ENCODE measurements at regions not wholly inside any gene's neighbourhood (a gene's known extent, or its start where the extent isn't known, plus 50 kb on each side); places are given as distances from the start of the nearest gene placed in this dataset.

- peak; percentile 53 for DNase-seq
These were observed 119.9 kb downstream of the ETAA1 start for GRCh38 chr2:67516899-67517530.

GRCh38 chr2:67522148-67522547 is 125.0 kb downstream of the ETAA1 start:
- DNase-seq, result no peak

GRCh38 chr2:67524213-67524612 is 127.1 kb downstream of the ETAA1 start:
- no peak for DNase-seq

- DNase-seq, result no peak
These were observed 127.6 kb downstream of the ETAA1 start for GRCh38 chr2:67524777-67525176.

- DNase-seq, result no peak
These were observed 129.2 kb downstream of the ETAA1 start for GRCh38 chr2:67526283-67526682.

GRCh38 chr2:67528320-67528719 is 131.2 kb downstream of the ETAA1 start:
- no peak for DNase-seq

GRCh38 chr2:67532387-67532786 is 135.3 kb downstream of the ETAA1 start:
- DNase-seq, result no peak

- no peak for DNase-seq
These were observed 137.6 kb downstream of the ETAA1 start for GRCh38 chr2:67534745-67535144.

GRCh38 chr2:67540962-67541361 is 143.8 kb downstream of the ETAA1 start:
- no peak for DNase-seq

GRCh38 chr2:67544286-67544685 is 147.2 kb downstream of the ETAA1 start:
- no peak for DNase-seq

- DNase-seq, result no peak
These were observed 151.4 kb downstream of the ETAA1 start for GRCh38 chr2:67548317-67549201.

GRCh38 chr2:67559156-67559555 is 162.0 kb downstream of the ETAA1 start:
- no peak for DNase-seq

GRCh38 chr2:67560771-67561456 is 163.8 kb downstream of the ETAA1 start:
- DNase-seq, result no peak

GRCh38 chr2:67561457-67561965 is 164.4 kb downstream of the ETAA1 start:
- DNase-seq, result peak; percentile 84

GRCh38 chr2:67564076-67564475 is 166.9 kb downstream of the ETAA1 start:
- no peak for DNase-seq

GRCh38 chr2:67564626-67565025 is 167.5 kb downstream of the ETAA1 start:
- DNase-seq, result no peak

- DNase-seq, result no peak
These were observed 168.1 kb downstream of the ETAA1 start for GRCh38 chr2:67565262-67565661.

GRCh38 chr2:67565761-67566160 is 168.6 kb downstream of the ETAA1 start:
- DNase-seq, result no peak

- DNase-seq, result no peak
These were observed 169.2 kb downstream of the ETAA1 start for GRCh38 chr2:67566285-67566684.

GRCh38 chr2:67566958-67567635 is 170.0 kb downstream of the ETAA1 start:
- DNase-seq, result no peak

GRCh38 chr2:67567886-67568285 is 170.8 kb downstream of the ETAA1 start:
- no peak for DNase-seq

GRCh38 chr2:67570611-67571010 is 173.5 kb downstream of the ETAA1 start:
- DNase-seq, result no peak
